Neural progenitor cell (in vitro differentiated cells): ENCODE measurements at regions not wholly inside any gene's neighbourhood (a gene's known extent, or its start where the extent isn't known, plus 50 kb on each side); places are given as distances from the start of the nearest gene placed in this dataset.
A peak's percentile ranks its signal among the peaks of the same experiment; 100 is the strongest.

Experiments used
- DNase-seq: peaks from one replicate; pipeline ENCODE4 v3.0.0-alpha.2; 2016; ENCODE audit warnings: low spot score
- H2AFZ ChIP-seq: fragments of 200-600 bp; sonication (generic); replicated peaks from 2 replicates; pipeline ENCODE4 v1.6.1; 2016; ENCODE audit warnings: antibody characterized with exemption
- H3F3A ChIP-seq: fragments of 200-600 bp; sonication (generic); 2 replicates; pipeline ENCODE4 v1.6.1; 2016; ENCODE audit warnings: antibody characterized with exemption, low read depth
- H3K27ac ChIP-seq: fragments of 200-600 bp; sonication (generic); 2 replicates; pipeline ENCODE4 v1.5.1; 2016; ENCODE audit warnings: mild to moderate bottlenecking
- H3K27me3 ChIP-seq: fragments of 200-600 bp; sonication (generic); 2 replicates; pipeline ENCODE4 v1.6.1; 2016; ENCODE audit warnings: mild to moderate bottlenecking, moderate library complexity
- H3K36me3 ChIP-seq: fragments of 200-600 bp; sonication (generic); 2 replicates; pipeline ENCODE4 v1.5.1; 2016
- H3K4me1 ChIP-seq: fragments of 200-600 bp; sonication (generic); 2 replicates; pipeline ENCODE4 v1.6.1; 2016; ENCODE audit warnings: mixed run types
- H3K4me2 ChIP-seq: fragments of 200-600 bp; sonication (generic); 2 replicates; pipeline ENCODE4 v1.6.1; 2016
- H3K4me3 ChIP-seq: fragments of 200-600 bp; sonication (generic); 2 replicates; pipeline ENCODE4 v1.5.1; 2016
- H3K79me2 ChIP-seq: fragments of 200-600 bp; sonication (generic); 2 replicates; pipeline ENCODE4 v1.6.1; 2016; ENCODE audit warnings: low read depth
- H3K9ac ChIP-seq: fragments of 200-600 bp; sonication (generic); 2 replicates; pipeline ENCODE4 v1.6.1; 2016
- H3K9me3 ChIP-seq: fragments of 200-600 bp; sonication (generic); 2 replicates; pipeline ENCODE4 v1.5.1; 2016; ENCODE audit warnings: low read depth
- H4K20me1 ChIP-seq: fragments of 200-600 bp; sonication (generic); 2 replicates; pipeline ENCODE4 v1.6.1; 2016; ENCODE audit warnings: low read depth
- H3K27ac Mint-ChIP-seq: 3 replicates; pipeline ENCODE4 v1.8.0; 2021; ENCODE audit warnings: mixed read lengths
- H3K27me3 Mint-ChIP-seq: 2 replicates; pipeline ENCODE4 v1.8.0; 2022; ENCODE audit warnings: low read depth, mild to moderate bottlenecking, inconsistent platforms, moderate library complexity, mixed read lengths; ENCODE audit not compliant: insufficient read depth
- H3K36me3 Mint-ChIP-seq: 3 replicates; pipeline ENCODE4 v1.8.0; 2021; ENCODE audit warnings: mixed read lengths
- H3K4me1 Mint-ChIP-seq: 3 replicates; pipeline ENCODE4 v1.8.0; 2021; ENCODE audit warnings: mixed read lengths
- H3K4me3 Mint-ChIP-seq: 3 replicates; pipeline ENCODE4 v1.8.0; 2021; ENCODE audit warnings: mild to moderate bottlenecking, moderate library complexity, mixed read lengths
- H3K9me3 Mint-ChIP-seq: 3 replicates; pipeline ENCODE4 v1.8.0; 2020; ENCODE audit warnings: mixed read lengths
- CTCF ChIP-seq: fragments of 200-600 bp; sonication (generic); IDR thresholded peaks from 2 replicates; pipeline ENCODE4 v1.5.1; 2017; ENCODE audit warnings: antibody characterized with exemption, mild to moderate bottlenecking
- EZH2 ChIP-seq: fragments of 200-600 bp; sonication (generic); IDR thresholded peaks from 2 replicates; pipeline ENCODE4 v1.6.1; 2017; ENCODE audit warnings: antibody characterized with exemption, mild to moderate bottlenecking, moderate library complexity
- EZH2phosphoT487 ChIP-seq: fragments of 200-600 bp; sonication (generic); IDR thresholded peaks from 2 replicates; pipeline ENCODE4 v1.6.1; 2017; ENCODE audit warnings: antibody characterized with exemption

- DNase-seq, result peak; percentile 85
- Mint-ChIP-seq H3K27ac (peak overlapping the region; percentile 15), H3K27me3 (peaks cover 6% of the 10 kb centered on the region), H3K4me3 (no peak overlapping the region), H3K9me3 (no peaks in the 10 kb centered on the region), H3K36me3 (peaks cover 2% of the 10 kb centered on the region), H3K4me1 (peaks cover 33% of the 10 kb centered on the region)
- H3K4me1 ChIP-seq, result peaks cover 65% of the 10 kb centered on the region
- no peaks in the 10 kb centered on the region for H4K20me1 ChIP-seq
- H2AFZ ChIP-seq, result peak overlapping the region; percentile 45
- H3K4me3 ChIP-seq, result no peak overlapping the region
- H3K9me3 ChIP-seq, result no peaks in the 10 kb centered on the region
- H3K27me3 ChIP-seq, result no peaks in the 10 kb centered on the region
- peak overlapping the region; percentile 70 for H3K4me2 ChIP-seq
- H3K79me2 ChIP-seq, result no peaks in the 10 kb centered on the region
- TF ChIP-seq EZH2phosphoT487, result no peak
- TF ChIP-seq EZH2, result no peak
- TF ChIP-seq CTCF, result no peak
- peaks cover 50% of the 10 kb centered on the region for H3F3A ChIP-seq
- no peak overlapping the region for H3K9ac ChIP-seq
- no peaks in the 10 kb centered on the region for H3K36me3 ChIP-seq
- peak overlapping the region; percentile 82 for H3K27ac ChIP-seq
Observed at GRCh38 chr2:234686088-234686890, 189.4 kb upstream of the ARL4C start.

GRCh38 chr2:234684466-234684865, 187.6 kb upstream of the ARL4C start:
- Histone ChIP-seq H4K20me1 (no peaks in the 10 kb centered on the region), H3K4me1 (peaks cover 53% of the 10 kb centered on the region), H3K79me2 (no peaks in the 10 kb centered on the region), H3K9ac (no peak overlapping the region), H2AFZ (peak overlapping the region; percentile 92), H3K9me3 (no peaks in the 10 kb centered on the region), H3K27ac (peak overlapping the region; percentile 22), H3K27me3 (no peaks in the 10 kb centered on the region), H3F3A (peaks cover 38% of the 10 kb centered on the region), H3K4me2 (no peak overlapping the region), H3K4me3 (no peak overlapping the region), H3K36me3 (no peaks in the 10 kb centered on the region)
- peaks cover 18% of the 10 kb centered on the region for H3K4me1 Mint-ChIP-seq
- no peak for TF ChIP-seq EZH2phosphoT487
- no peak for TF ChIP-seq CTCF
- no peak for TF ChIP-seq EZH2
- peaks cover 6% of the 10 kb centered on the region for H3K27me3 Mint-ChIP-seq
- peaks cover 2% of the 10 kb centered on the region for H3K36me3 Mint-ChIP-seq
- H3K4me3 Mint-ChIP-seq, result no peak overlapping the region
- DNase-seq, result no peak
- no peaks in the 10 kb centered on the region for H3K9me3 Mint-ChIP-seq
- H3K27ac Mint-ChIP-seq, result peak overlapping the region; percentile 93

- Mint-ChIP-seq H3K36me3 (peaks cover under 1% of the 10 kb centered on the region), H3K4me1 (peaks cover 20% of the 10 kb centered on the region), H3K9me3 (no peaks in the 10 kb centered on the region), H3K27ac (peak overlapping the region; percentile 93), H3K27me3 (peaks cover 6% of the 10 kb centered on the region), H3K4me3 (no peak overlapping the region)
- DNase-seq, result no peak
- H3K79me2 ChIP-seq, result no peaks in the 10 kb centered on the region
- H3F3A ChIP-seq, result peaks cover 38% of the 10 kb centered on the region
- no peaks in the 10 kb centered on the region for H3K36me3 ChIP-seq
- no peaks in the 10 kb centered on the region for H3K27me3 ChIP-seq
- no peak for TF ChIP-seq EZH2phosphoT487
- no peak for TF ChIP-seq EZH2
- TF ChIP-seq CTCF, result no peak
- H3K4me2 ChIP-seq, result peak overlapping the region; percentile 17
- peaks cover 53% of the 10 kb centered on the region for H3K4me1 ChIP-seq
- H3K4me3 ChIP-seq, result no peak overlapping the region
- H3K9me3 ChIP-seq, result no peaks in the 10 kb centered on the region
- H2AFZ ChIP-seq, result peak overlapping the region; percentile 92
- no peak overlapping the region for H3K9ac ChIP-seq
- no peaks in the 10 kb centered on the region for H4K20me1 ChIP-seq
- H3K27ac ChIP-seq, result peak overlapping the region; percentile 22
Observed at GRCh38 chr2:234683950-234684349, 187.1 kb upstream of the ARL4C start.
